Astrocyte of the cerebellum (primary cell): ENCODE measurements at regions not wholly inside any gene's neighbourhood (a gene's known extent, or its start where the extent isn't known, plus 50 kb on each side); places are given as distances from the start of the nearest gene placed in this dataset.
"Not testable (repeated sequence)": the region's sequence is repeated elsewhere in the genome, so short reads cannot be mapped to it uniquely, and the experiment has no call there.

Experiments used
- DNase-seq: peaks from one replicate; pipeline ENCODE4 v3.0.0-alpha.2; 2011; ENCODE audit warnings: low read depth
- H3K4me3 ChIP-seq: 2 replicates; pipeline ENCODE4 v1.5.1; 2011; ENCODE audit warnings: mild to moderate bottlenecking, low read depth, low read length, moderate library complexity
- CTCF ChIP-seq: IDR thresholded peaks from 2 replicates; pipeline ENCODE4 v1.5.1; 2012; ENCODE audit warnings: low read length, low read depth, moderate library complexity, mild to moderate bottlenecking; ENCODE audit errors: missing control alignments
- in situ Hi-C: cut with HindIII; loops from 2 replicates; pipeline ENCODE4 v1.10.0; 2017; ENCODE audit warnings: low sequenced_read_pairs

GRCh38 chr2:237210763-237211162, 125.1 kb downstream of the COPS8 start:
- in situ Hi-C loops = no loop called here
- TF ChIP-seq CTCF = no peak
- no peak overlapping the region for H3K4me3 ChIP-seq
- no peak for DNase-seq

GRCh38 chr2:237212356-237213279, 126.9 kb downstream of the COPS8 start:
- DNase-seq = not testable (repeated sequence)

GRCh38 chr2:237213315-237214022, 127.8 kb downstream of the COPS8 start:
- in situ Hi-C loops = no loop called here
- TF ChIP-seq CTCF = no peak
- no peak for DNase-seq

More at GRCh38 chr2:237212356-237213279, 126.9 kb downstream of the COPS8 start:
- H3K4me3 ChIP-seq, in situ Hi-C loops: not testable (repeated sequence)

GRCh38 chr2:237214030-237214675, 128.5 kb downstream of the COPS8 start:
- no peak overlapping the region for H3K4me3 ChIP-seq
- TF ChIP-seq CTCF = no peak
- in situ Hi-C loops = no loop called here
- DNase-seq = no peak

More at GRCh38 chr2:237213315-237214022, 127.8 kb downstream of the COPS8 start:
- no peak overlapping the region for H3K4me3 ChIP-seq

DNA sequence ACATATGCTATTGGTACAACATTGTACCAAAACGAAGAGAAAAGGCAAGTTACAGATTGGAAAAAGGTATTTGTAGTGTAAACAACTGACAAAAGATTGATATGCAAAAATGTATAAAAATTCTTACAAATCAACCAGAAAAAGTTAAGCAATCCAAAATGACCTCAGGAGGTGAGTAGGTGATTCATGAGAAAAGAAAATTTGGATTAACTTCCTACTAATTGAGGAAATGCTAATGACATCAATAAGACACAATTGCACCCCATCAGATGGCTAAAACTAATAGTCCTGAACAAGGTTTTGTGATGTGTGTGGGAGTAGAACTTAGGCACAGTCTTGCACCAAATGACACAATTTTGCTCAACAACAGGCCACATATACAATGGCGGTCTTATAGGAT, 129.3 kb downstream of the COPS8 start:
- no peak overlapping the region for H3K4me3 ChIP-seq
- no peak for DNase-seq
- no peak for TF ChIP-seq CTCF
- in situ Hi-C loops = no loop called here

DNA sequence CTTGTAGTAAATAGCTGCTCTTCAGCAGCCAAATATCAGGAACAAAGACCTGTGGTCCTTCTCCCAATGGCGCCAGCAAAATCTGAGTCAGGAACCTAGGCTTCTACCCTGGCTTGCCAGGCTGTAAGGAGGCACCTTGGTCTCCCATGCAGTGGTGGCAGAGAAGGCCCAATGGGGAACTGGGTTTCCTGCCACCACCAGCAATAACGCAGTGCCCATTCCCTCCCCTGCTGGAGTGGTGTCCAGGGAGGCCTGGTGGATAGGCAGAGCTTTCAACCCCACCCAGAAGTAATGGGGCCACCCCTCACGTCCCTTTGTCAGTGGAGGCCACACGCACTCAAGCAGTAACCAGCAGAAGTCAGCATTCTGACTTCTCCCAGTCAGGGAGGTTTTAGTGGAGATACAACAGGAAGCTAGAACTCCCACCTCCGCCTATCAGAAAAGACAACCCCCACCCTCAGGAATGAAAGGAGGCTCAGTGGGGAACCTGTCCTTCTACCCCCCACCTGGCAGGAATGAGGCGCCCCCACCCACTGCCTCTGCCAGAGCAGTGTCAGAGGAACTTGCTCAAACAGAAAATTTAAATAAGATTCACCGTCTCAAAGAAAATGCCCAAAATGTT, 132.4 kb downstream of the COPS8 start:
- TF ChIP-seq CTCF = no peak
- in situ Hi-C loops = no loop called here

More for the DNA sequence above, 132.4 kb downstream of the COPS8 start:
- H3K4me3 ChIP-seq = no peak overlapping the region
- no peak for DNase-seq
